Smooth muscle cell (in vitro differentiated cells): ENCODE measurements at regions not wholly inside any gene's neighbourhood (a gene's known extent, or its start where the extent isn't known, plus 50 kb on each side); places are given as distances from the start of the nearest gene placed in this dataset.

Experiments
- DNase-seq: peaks from one replicate; lab custom pipeline; 2025; ENCODE audit not compliant: unreplicated experiment; lab: John Stamatoyannopoulos, UW
- H2AFZ ChIP-seq: fragments of 200-600 bp; sonication (generic); 2 replicates; pipeline ENCODE4 v1.6.0; 2016; ENCODE audit warnings: antibody characterized with exemption, low read depth, mild to moderate bottlenecking
- H3F3A ChIP-seq: fragments of 200-600 bp; sonication (generic); 2 replicates; pipeline ENCODE4 v1.6.0; 2017; ENCODE audit warnings: antibody characterized with exemption, low read depth
- H3K27ac ChIP-seq: fragments of 200-600 bp; sonication (generic); 2 replicates; pipeline ENCODE4 v1.5.1; 2016; ENCODE audit warnings: low read depth, mild to moderate bottlenecking
- H3K27me3 ChIP-seq: fragments of 200-600 bp; sonication (generic); 2 replicates; pipeline ENCODE4 v1.6.1; 2016; ENCODE audit warnings: low read depth, mild to moderate bottlenecking
- H3K36me3 ChIP-seq: fragments of 200-600 bp; sonication (generic); 2 replicates; pipeline ENCODE4 v1.5.1; 2016; ENCODE audit warnings: low read depth
- H3K4me1 ChIP-seq: fragments of 200-600 bp; sonication (generic); 2 replicates; pipeline ENCODE4 v1.5.1; 2016; ENCODE audit warnings: low read depth
- H3K4me2 ChIP-seq: fragments of 200-600 bp; sonication (generic); 2 replicates; pipeline ENCODE4 v1.6.0; 2016; ENCODE audit warnings: mild to moderate bottlenecking
- H3K4me3 ChIP-seq: fragments of 200-600 bp; sonication (generic); 2 replicates; pipeline ENCODE4 v1.5.1; 2016; ENCODE audit warnings: mild to moderate bottlenecking
- H3K79me2 ChIP-seq: fragments of 200-600 bp; sonication (generic); 2 replicates; pipeline ENCODE4 v1.6.0; 2016; ENCODE audit warnings: low read depth, mild to moderate bottlenecking
- H3K9ac ChIP-seq: fragments of 200-600 bp; sonication (generic); 2 replicates; pipeline ENCODE4 v1.6.0; 2016; ENCODE audit warnings: low read depth
- H3K9me3 ChIP-seq: fragments of 200-600 bp; sonication (generic); replicated peaks from 2 replicates; pipeline ENCODE4 v1.5.1; 2016; ENCODE audit warnings: low read depth
- H4K20me1 ChIP-seq: fragments of 200-600 bp; sonication (generic); 2 replicates; pipeline ENCODE4 v1.6.0; 2016; ENCODE audit warnings: low read depth
- WGBS: methylation state at CpG from one replicate; pipeline ENCODE4 v1.1.7; 2016; ENCODE audit warnings: low lambda C conversion rate; 5-methylcytosine and 5-hydroxymethylcytosine counted together
- TF ChIP-seq, protein P1 (sequence below): fragments of 200-600 bp; sonication (generic); IDR thresholded peaks from 2 replicates; pipeline ENCODE4 v1.5.1; 2017; ENCODE audit warnings: borderline replicate concordance, mild to moderate bottlenecking, antibody characterized with exemption; ENCODE audit not compliant: insufficient read depth, poor library complexity, severe bottlenecking

DNA sequence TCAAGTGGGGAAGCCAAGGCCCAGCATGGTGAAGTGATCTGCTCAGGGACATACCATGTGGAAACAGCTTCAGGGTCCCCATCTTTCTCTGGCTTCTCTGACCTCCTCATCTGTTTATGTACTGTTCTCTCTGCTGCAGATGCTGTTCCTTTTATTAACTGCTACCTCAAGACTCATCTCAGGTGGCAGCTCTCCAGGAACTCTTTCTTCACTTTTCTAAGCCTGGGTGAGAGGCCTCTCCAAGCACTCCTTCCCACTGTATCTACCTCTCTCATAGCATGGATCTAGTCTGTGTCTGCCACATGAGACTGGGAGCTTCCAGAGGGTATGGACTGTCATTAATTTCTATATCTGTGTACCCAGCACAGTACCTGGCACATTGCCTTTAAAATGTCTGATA is 73.4 kb upstream of the PPM1J start:
- Histone ChIP-seq H3F3A (no peaks in the 10 kb centered on the region), H3K4me2 (no peak overlapping the region), H3K79me2 (no peaks in the 10 kb centered on the region), H4K20me1 (no peaks in the 10 kb centered on the region), H3K4me1 (peaks cover 3% of the 10 kb centered on the region), H3K36me3 (no peaks in the 10 kb centered on the region), H2AFZ (no peak overlapping the region), H3K9me3 (no peaks in the 10 kb centered on the region), H3K9ac (no peak overlapping the region), H3K27me3 (no peaks in the 10 kb centered on the region), H3K4me3 (no peak overlapping the region), H3K27ac (no peak overlapping the region)
- TF ChIP-seq, protein P1, sequence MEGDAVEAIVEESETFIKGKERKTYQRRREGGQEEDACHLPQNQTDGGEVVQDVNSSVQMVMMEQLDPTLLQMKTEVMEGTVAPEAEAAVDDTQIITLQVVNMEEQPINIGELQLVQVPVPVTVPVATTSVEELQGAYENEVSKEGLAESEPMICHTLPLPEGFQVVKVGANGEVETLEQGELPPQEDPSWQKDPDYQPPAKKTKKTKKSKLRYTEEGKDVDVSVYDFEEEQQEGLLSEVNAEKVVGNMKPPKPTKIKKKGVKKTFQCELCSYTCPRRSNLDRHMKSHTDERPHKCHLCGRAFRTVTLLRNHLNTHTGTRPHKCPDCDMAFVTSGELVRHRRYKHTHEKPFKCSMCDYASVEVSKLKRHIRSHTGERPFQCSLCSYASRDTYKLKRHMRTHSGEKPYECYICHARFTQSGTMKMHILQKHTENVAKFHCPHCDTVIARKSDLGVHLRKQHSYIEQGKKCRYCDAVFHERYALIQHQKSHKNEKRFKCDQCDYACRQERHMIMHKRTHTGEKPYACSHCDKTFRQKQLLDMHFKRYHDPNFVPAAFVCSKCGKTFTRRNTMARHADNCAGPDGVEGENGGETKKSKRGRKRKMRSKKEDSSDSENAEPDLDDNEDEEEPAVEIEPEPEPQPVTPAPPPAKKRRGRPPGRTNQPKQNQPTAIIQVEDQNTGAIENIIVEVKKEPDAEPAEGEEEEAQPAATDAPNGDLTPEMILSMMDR, result no peak
- no peak for DNase-seq

DNA sequence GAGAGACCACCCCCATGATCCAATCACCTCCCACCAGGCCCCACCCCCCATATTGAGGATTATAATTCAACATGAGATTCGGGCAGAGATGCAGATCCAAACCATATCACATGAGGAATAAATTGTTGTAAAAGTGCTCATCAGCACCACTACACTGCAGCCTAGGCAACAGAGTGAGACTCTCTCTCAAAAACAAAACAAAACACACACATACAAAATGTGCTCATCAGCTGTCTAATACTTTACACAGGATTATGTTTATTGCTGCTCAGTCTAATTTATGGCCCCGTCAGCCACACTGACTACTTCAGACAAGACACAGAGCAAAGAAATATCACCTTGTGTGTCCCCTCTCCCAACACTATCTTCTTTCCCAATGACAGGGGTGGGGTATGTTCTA is 72.9 kb upstream of the PPM1J start:
- 89% methylated on average over 2 of the region's 2 CpGs for WGBS
- H3K9me3 ChIP-seq, result no peaks in the 10 kb centered on the region

DNA sequence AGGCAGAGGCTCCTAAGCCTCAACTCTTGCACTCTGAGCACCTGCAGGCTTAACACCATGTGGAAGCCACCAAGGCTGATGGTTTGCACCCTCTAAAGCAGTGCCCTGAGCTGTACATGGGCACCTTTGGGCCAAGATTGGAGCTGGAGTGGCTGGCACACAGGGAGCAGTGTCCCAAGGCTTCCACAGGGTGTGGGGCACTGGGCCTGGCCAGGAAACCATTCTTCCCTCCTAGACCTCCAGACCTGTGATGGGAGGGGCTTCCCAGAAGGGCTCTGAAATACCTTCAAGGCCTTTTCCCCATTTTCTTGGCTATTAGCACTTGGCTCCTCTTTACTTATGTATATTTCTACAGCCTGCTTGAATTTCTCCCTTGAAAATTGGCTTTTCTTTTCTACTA is 67.9 kb upstream of the PPM1J start:
- Histone ChIP-seq H3K36me3 (no peaks in the 10 kb centered on the region), H3F3A (no peaks in the 10 kb centered on the region), H3K4me2 (no peak overlapping the region), H3K27me3 (no peaks in the 10 kb centered on the region), H3K9ac (no peak overlapping the region), H3K4me3 (no peak overlapping the region), H2AFZ (no peak overlapping the region), H4K20me1 (no peaks in the 10 kb centered on the region), H3K9me3 (no peaks in the 10 kb centered on the region), H3K27ac (no peak overlapping the region), H3K79me2 (no peaks in the 10 kb centered on the region), H3K4me1 (no peaks in the 10 kb centered on the region)
- TF ChIP-seq, protein P1, result no peak
- DNase-seq, result no peak

More for the DNA sequence above, 72.9 kb upstream of the PPM1J start:
- DNase-seq, result no peak
- H2AFZ ChIP-seq, result no peak overlapping the region
- no peak overlapping the region for H3K9ac ChIP-seq
- H3K4me2 ChIP-seq, result no peak overlapping the region
- no peak overlapping the region for H3K27ac ChIP-seq
- peaks cover 3% of the 10 kb centered on the region for H3K4me1 ChIP-seq
- no peaks in the 10 kb centered on the region for H3F3A ChIP-seq
- H3K4me3 ChIP-seq, result no peak overlapping the region
- TF ChIP-seq, protein P1, result no peak
- no peaks in the 10 kb centered on the region for H3K79me2 ChIP-seq
- no peaks in the 10 kb centered on the region for H3K36me3 ChIP-seq
- H4K20me1 ChIP-seq, result no peaks in the 10 kb centered on the region
- H3K27me3 ChIP-seq, result no peaks in the 10 kb centered on the region

DNA sequence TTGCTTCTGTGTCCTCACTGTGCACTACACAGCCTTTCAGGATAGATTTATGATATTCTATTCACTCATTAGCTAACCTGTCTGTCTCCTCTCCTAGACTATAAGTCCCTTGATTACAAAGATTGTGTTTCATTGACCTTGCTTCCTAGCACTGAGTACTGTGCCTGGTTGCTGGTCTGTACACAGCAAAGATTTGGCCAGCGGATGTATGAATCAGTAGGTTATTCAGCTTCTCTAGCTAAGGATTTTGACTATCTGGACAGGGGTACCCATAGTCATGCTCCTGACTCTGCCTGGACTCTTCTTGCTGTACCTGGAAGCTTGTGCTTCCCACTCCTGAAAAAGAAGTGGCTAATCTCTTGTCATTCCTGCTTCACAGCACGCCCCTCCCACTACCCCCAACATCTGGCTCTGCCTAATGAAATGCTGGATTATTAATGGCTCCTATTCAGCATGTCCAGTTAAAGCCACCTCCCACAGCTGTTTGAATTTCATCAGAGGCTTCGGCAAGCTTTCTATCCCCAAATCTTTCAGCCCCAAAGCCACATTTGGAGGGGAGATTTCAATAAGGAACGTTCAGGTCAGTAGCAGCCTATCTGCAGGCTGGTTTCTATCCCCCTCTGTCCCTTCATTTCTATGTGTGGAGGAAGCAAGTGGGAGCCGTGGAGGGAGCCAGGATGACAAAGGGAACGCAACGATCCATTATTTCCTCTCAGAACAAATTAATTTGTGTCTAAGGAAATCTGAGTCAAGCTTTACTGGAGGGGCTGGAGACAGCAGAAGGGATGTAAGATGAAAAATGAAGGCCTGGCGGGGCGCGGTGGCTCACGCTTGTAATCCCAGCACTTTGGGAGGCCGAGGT is 64.8 kb upstream of the PPM1J start:
- H3K9ac ChIP-seq, result no peak overlapping the region
- no peaks in the 10 kb centered on the region for H4K20me1 ChIP-seq
- H3K4me2 ChIP-seq, result no peak overlapping the region
- no peaks in the 10 kb centered on the region for H3K79me2 ChIP-seq
- TF ChIP-seq, protein P1, result no peak
- H3K4me1 ChIP-seq, result no peaks in the 10 kb centered on the region
- no peaks in the 10 kb centered on the region for H3K36me3 ChIP-seq
- WGBS, result 87% methylated on average over 12 of the region's 12 CpGs
- H3K27ac ChIP-seq, result no peak overlapping the region
- H2AFZ ChIP-seq, result no peak overlapping the region
- no peaks in the 10 kb centered on the region for H3K9me3 ChIP-seq
- no peak overlapping the region for H3K4me3 ChIP-seq
- no peaks in the 10 kb centered on the region for H3F3A ChIP-seq
- no peaks in the 10 kb centered on the region for H3K27me3 ChIP-seq
- DNase-seq, result no peak
